PC-9 (cell line): ENCODE measurements at regions not wholly inside any gene's neighbourhood (a gene's known extent, or its start where the extent isn't known, plus 50 kb on each side); places are given as distances from the start of the nearest gene placed in this dataset.

ENCODE experiments used
- EZH2 ChIP-seq: fragments of 200-600 bp; sonication (generic); IDR thresholded peaks from 2 replicates; pipeline ENCODE4 v1.8.0; 2017; ENCODE audit warnings: antibody characterized with exemption, low read depth
- TF ChIP-seq, protein P1 (sequence below): fragments of 200-600 bp; sonication (generic); conservative IDR thresholded peaks from 2 replicates; pipeline ENCODE4 v1.6.1; 2017; ENCODE audit warnings: mixed run types, antibody characterized with exemption, mild to moderate bottlenecking, moderate library complexity

DNA sequence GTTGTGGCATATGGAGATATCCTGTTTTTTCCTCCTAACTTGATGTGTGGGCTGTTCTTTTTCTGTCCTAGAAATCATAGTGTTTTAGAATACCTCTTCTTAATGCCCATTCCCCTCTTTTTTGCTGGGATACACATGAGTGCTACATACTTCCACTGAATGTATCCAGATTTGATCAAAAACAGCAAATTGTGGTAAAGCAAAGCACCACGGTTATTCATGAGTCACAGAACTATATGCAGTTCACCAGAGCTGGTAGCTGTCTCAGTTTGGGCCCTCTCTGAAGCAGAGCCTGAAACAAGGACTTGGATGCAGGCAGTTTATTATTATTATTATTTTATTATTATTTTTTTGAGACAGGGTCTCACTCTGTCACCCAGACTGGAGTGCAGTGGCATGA, 69.9 kb upstream of the CTLA4 start:
- TF ChIP-seq, protein P1, sequence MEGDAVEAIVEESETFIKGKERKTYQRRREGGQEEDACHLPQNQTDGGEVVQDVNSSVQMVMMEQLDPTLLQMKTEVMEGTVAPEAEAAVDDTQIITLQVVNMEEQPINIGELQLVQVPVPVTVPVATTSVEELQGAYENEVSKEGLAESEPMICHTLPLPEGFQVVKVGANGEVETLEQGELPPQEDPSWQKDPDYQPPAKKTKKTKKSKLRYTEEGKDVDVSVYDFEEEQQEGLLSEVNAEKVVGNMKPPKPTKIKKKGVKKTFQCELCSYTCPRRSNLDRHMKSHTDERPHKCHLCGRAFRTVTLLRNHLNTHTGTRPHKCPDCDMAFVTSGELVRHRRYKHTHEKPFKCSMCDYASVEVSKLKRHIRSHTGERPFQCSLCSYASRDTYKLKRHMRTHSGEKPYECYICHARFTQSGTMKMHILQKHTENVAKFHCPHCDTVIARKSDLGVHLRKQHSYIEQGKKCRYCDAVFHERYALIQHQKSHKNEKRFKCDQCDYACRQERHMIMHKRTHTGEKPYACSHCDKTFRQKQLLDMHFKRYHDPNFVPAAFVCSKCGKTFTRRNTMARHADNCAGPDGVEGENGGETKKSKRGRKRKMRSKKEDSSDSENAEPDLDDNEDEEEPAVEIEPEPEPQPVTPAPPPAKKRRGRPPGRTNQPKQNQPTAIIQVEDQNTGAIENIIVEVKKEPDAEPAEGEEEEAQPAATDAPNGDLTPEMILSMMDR, result no peak
- no peak for TF ChIP-seq EZH2
